ENCODE measurements at regions not wholly inside any gene's neighbourhood (a gene's known extent, or its start where the extent isn't known, plus 50 kb on each side); places are given as distances from the start of the nearest gene placed in this dataset.

DNA sequence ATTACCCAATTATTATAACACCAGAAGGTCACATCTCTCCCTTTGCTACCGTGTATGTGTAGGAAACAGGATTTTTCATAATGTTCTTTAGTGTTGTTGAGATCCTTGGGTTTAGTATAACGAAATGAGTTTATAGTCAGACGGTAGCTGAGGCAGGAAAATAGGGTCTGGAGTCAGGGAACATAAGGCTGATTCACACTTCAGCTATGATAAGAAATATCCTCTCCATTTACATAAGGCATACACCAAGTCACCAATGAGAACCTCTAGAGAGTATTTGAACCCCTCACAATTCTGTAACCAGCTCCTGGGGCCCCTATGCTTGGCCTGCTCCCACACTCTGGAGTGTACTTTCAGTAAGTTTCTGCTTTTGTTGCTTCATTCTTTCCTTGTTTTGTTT lies 58.9 kb upstream of the ANKH start:
- intact Hi-C loops (cut with micrococcal nuclease) = no loop called here
- H3K27me3 ChIP-seq (ENCODE audit: control insufficient read depth in 2 of 2, insufficient read depth in 2 of 2, low read length in 2 of 2) = no peaks in the 10 kb centered on the region
- no peak for FAIRE-seq
- H3K27ac ChIP-seq (ENCODE audit: insufficient read depth, low read depth, low read length) = no peak overlapping the region
- peaks cover under 1% of the 10 kb centered on the region for H3K4me1 ChIP-seq (ENCODE audit: control insufficient read depth, extremely low read depth, insufficient read depth, low read length)
- H3K79me2 ChIP-seq (ENCODE audit: control insufficient read depth, insufficient read depth, low read length) = no peaks in the 10 kb centered on the region
- no peak for TF ChIP-seq FOS (IDR thresholded peaks at IDR 0.05; ENCODE audit: borderline replicate concordance, insufficient read depth, low read length)
- H3K9me1 ChIP-seq (replicated peaks; ENCODE audit: control insufficient read depth, extremely low read depth, insufficient read depth, low read length) = no peaks in the 10 kb centered on the region
- ChIA-PET CTCF (interaction anchor here (0.8 kb wide), 1 partner anchor 9 kb away, joined by 4 read pairs; no protein-coding TSS in a partner anchor), POLR2A (no interaction called here)
- BruUV-seq (replicated peaks) = no TSS peak
- no peak overlapping the region for H3K4me3 ChIP-seq (replicated peaks in 1 of 3; ENCODE audit: insufficient read depth in 1 of 3, low read depth in 1 of 3, low read length in 3 of 3)
- no peak overlapping the region for H3K9ac ChIP-seq (replicated peaks; ENCODE audit: extremely low read depth, insufficient read depth, low read length)
- dilution Hi-C loops (cut with MboI; ENCODE audit: extremely low pct_ligation_motif_present, low sequenced_read_pairs) = no loop called here
- no peak overlapping the region for H3K4me2 ChIP-seq (ENCODE audit: insufficient read depth, low read length)
- H3K36me3 ChIP-seq (ENCODE audit: control insufficient read depth in 2 of 2, extremely low read depth in 1 of 2, insufficient read depth in 2 of 2, low read length in 2 of 2) = no peaks in the 10 kb centered on the region
- H4K20me1 ChIP-seq (replicated peaks; ENCODE audit: control insufficient read depth, extremely low read depth, insufficient read depth, low read length) = no peaks in the 10 kb centered on the region
- H3K9me3 ChIP-seq (replicated peaks; ENCODE audit: control insufficient read depth, insufficient read depth, low read length) = no peaks in the 10 kb centered on the region
- DNase-seq (ENCODE audit: low read depth, low spot score) = no peak
- H2AFZ ChIP-seq (ENCODE audit: low read depth, low read length) = no peak overlapping the region

DNA sequence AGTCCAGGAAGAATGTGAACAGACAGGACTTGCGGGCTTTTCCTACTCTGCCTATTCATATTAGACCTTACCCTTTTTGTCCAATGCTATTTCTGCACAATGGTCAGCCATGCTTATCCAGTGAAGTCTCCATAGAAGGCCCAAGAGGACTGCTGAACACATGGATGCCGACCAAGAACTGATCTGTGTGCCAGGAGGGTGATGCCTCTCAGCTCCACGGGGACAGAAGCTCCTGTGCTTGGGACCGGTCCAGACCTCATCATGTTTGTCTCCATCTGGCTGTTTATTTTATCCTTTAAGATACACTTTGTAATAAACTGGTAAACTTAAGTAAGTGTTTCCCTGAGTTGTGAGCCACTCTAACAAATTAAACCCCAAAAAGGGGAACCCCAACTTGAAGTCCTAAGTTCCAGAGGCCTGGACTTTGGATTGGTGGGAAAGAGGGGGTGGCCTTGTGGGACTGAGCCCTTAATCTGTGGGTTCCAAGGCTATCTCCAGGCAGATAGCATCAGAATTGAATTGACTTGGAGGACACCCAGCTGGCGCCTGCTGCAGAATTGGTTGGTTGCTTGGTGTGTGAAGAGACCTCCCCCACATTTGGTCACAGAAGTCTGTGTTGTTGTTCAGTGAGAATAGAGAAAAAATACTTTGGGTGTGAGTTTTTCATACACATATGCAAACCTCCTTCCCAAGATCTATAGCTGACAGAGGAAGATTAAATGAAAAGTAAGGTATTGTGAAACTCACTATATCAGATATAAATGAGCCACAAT lies 57.9 kb upstream of the ANKH start:
- DNase-seq (ENCODE audit: low read depth, low spot score) (no peak), FAIRE-seq (no peak)
- no peaks in the 10 kb centered on the region for H3K36me3 ChIP-seq (ENCODE audit: control insufficient read depth in 2 of 2, extremely low read depth in 1 of 2, insufficient read depth in 2 of 2, low read length in 2 of 2)
- dilution Hi-C loops (cut with MboI; ENCODE audit: extremely low pct_ligation_motif_present, low sequenced_read_pairs) (no loop called here), intact Hi-C loops (cut with micrococcal nuclease) (no loop called here)
- no TSS peak for BruUV-seq (replicated peaks)
- no peak overlapping the region for H3K9ac ChIP-seq (replicated peaks; ENCODE audit: extremely low read depth, insufficient read depth, low read length)
- H3K9me1 ChIP-seq (replicated peaks; ENCODE audit: control insufficient read depth, extremely low read depth, insufficient read depth, low read length) = no peaks in the 10 kb centered on the region
- TF ChIP-seq JUN (IDR thresholded peaks at IDR 0.05; ENCODE audit: borderline replicate concordance, insufficient read depth, insufficient read length, low read depth) (no peak), FOS (IDR thresholded peaks at IDR 0.05; ENCODE audit: borderline replicate concordance, insufficient read depth, low read length) (no peak), EZH2 (IDR thresholded peaks at IDR 0.05; ENCODE audit: borderline replicate concordance, low read depth, low read length, severe bottlenecking) (no peak), GATA2 (IDR thresholded peaks at IDR 0.05; ENCODE audit: insufficient read depth, insufficient read length, low read depth, low read length) (no peak)
- TF ChIP-seq, protein P1, sequence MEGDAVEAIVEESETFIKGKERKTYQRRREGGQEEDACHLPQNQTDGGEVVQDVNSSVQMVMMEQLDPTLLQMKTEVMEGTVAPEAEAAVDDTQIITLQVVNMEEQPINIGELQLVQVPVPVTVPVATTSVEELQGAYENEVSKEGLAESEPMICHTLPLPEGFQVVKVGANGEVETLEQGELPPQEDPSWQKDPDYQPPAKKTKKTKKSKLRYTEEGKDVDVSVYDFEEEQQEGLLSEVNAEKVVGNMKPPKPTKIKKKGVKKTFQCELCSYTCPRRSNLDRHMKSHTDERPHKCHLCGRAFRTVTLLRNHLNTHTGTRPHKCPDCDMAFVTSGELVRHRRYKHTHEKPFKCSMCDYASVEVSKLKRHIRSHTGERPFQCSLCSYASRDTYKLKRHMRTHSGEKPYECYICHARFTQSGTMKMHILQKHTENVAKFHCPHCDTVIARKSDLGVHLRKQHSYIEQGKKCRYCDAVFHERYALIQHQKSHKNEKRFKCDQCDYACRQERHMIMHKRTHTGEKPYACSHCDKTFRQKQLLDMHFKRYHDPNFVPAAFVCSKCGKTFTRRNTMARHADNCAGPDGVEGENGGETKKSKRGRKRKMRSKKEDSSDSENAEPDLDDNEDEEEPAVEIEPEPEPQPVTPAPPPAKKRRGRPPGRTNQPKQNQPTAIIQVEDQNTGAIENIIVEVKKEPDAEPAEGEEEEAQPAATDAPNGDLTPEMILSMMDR (IDR thresholded peaks at IDR 0.05; ENCODE audit: extremely low read depth in 1 of 2, insufficient read depth in 1 of 2, low read depth in 1 of 2, low read length in 2 of 2) = no peak
- no peak overlapping the region for H3K4me3 ChIP-seq (replicated peaks in 1 of 3; ENCODE audit: insufficient read depth in 1 of 3, low read depth in 1 of 3, low read length in 3 of 3)
- no peak overlapping the region for H3K4me2 ChIP-seq (ENCODE audit: insufficient read depth, low read length)
- H3K9me3 ChIP-seq (replicated peaks; ENCODE audit: control insufficient read depth, insufficient read depth, low read length) = no peaks in the 10 kb centered on the region
- ChIA-PET CTCF (no interaction called here), POLR2A (no interaction called here)
- no peak overlapping the region for H3K27ac ChIP-seq (ENCODE audit: insufficient read depth, low read depth, low read length)
- peaks cover 8% of the 10 kb centered on the region for H3K4me1 ChIP-seq (ENCODE audit: control insufficient read depth, extremely low read depth, insufficient read depth, low read length)
- no peak overlapping the region for H2AFZ ChIP-seq (ENCODE audit: low read depth, low read length)
- H4K20me1 ChIP-seq (replicated peaks; ENCODE audit: control insufficient read depth, extremely low read depth, insufficient read depth, low read length) = no peaks in the 10 kb centered on the region
- H3K27me3 ChIP-seq (ENCODE audit: control insufficient read depth in 2 of 2, insufficient read depth in 2 of 2, low read length in 2 of 2) = no peaks in the 10 kb centered on the region
- H3K79me2 ChIP-seq (ENCODE audit: control insufficient read depth, insufficient read depth, low read length) = no peaks in the 10 kb centered on the region

All from endothelial cell of umbilical vein (primary cell).